GM19035 (cell line): ENCODE measurements at regions not wholly inside any gene's neighbourhood (a gene's known extent, or its start where the extent isn't known, plus 50 kb on each side); places are given as distances from the start of the nearest gene placed in this dataset.
A peak's percentile ranks its signal among the peaks of the same experiment; 100 is the strongest.

ENCODE experiments used
- ATAC-seq: cut with Tn5 transposase; IDR thresholded peaks from one replicate; pipeline ENCODE4 v1.9.1; 2021; ENCODE audit not compliant: unreplicated experiment

- ATAC-seq = no peak
These were observed 56.0 kb upstream of the CD53 start for GRCh38 chr1:110816945-110817344.

GRCh38 chr1:110811529-110811928, 61.4 kb upstream of the CD53 start:
- no peak for ATAC-seq

GRCh38 chr1:110800079-110800478, 72.9 kb upstream of the CD53 start:
- ATAC-seq = no peak

- ATAC-seq = no peak
These were observed 74.2 kb upstream of the CD53 start for GRCh38 chr1:110798691-110799256.

GRCh38 chr1:110788673-110789072, 84.3 kb upstream of the CD53 start:
- no peak for ATAC-seq

GRCh38 chr1:110787328-110788071, 85.4 kb upstream of the CD53 start:
- ATAC-seq = peak; percentile 75

GRCh38 chr1:110786802-110787327, 86.1 kb upstream of the CD53 start:
- ATAC-seq = peak; percentile 33

GRCh38 chr1:110785612-110786011, 87.3 kb upstream of the CD53 start:
- ATAC-seq = no peak

- ATAC-seq = no peak
These were observed 87.9 kb upstream of the CD53 start for GRCh38 chr1:110785055-110785454.

GRCh38 chr1:110783292-110783918, 89.5 kb upstream of the CD53 start:
- no peak for ATAC-seq

GRCh38 chr1:110781525-110781924, 91.4 kb upstream of the CD53 start:
- ATAC-seq = no peak

GRCh38 chr1:110780600-110781484, 92.1 kb upstream of the CD53 start:
- no peak for ATAC-seq

- no peak for ATAC-seq
These were observed 93.3 kb upstream of the CD53 start for GRCh38 chr1:110779636-110780035.

GRCh38 chr1:110778821-110779220, 94.1 kb upstream of the CD53 start:
- no peak for ATAC-seq

- no peak for ATAC-seq
These were observed 95.7 kb upstream of the CD53 start for GRCh38 chr1:110777228-110777627.

GRCh38 chr1:110774398-110774797, 98.5 kb upstream of the CD53 start:
- no peak for ATAC-seq

GRCh38 chr1:110773813-110774212, 99.1 kb upstream of the KCNA3 start:
- no peak for ATAC-seq

GRCh38 chr1:110771245-110772022, 96.7 kb upstream of the KCNA3 start:
- ATAC-seq = no peak

- ATAC-seq = no peak
These were observed 96.1 kb upstream of the KCNA3 start for GRCh38 chr1:110770832-110771231.

GRCh38 chr1:110768605-110769004, 93.9 kb upstream of the KCNA3 start:
- ATAC-seq = no peak

GRCh38 chr1:110766336-110766647, 91.6 kb upstream of the KCNA3 start:
- ATAC-seq = no peak
